CD4-positive, alpha-beta T cell treated with Interleukin-2 at 100 ng/mL for 4 hours (primary cell): ENCODE measurements at regions not wholly inside any gene's neighbourhood (a gene's known extent, or its start where the extent isn't known, plus 50 kb on each side); places are given as distances from the start of the nearest gene placed in this dataset.

Experiments used
- DNase-seq: peaks from one replicate; pipeline ENCODE4 v3.0.0-alpha.2; 2020; ENCODE audit warnings: low spot score

DNA sequence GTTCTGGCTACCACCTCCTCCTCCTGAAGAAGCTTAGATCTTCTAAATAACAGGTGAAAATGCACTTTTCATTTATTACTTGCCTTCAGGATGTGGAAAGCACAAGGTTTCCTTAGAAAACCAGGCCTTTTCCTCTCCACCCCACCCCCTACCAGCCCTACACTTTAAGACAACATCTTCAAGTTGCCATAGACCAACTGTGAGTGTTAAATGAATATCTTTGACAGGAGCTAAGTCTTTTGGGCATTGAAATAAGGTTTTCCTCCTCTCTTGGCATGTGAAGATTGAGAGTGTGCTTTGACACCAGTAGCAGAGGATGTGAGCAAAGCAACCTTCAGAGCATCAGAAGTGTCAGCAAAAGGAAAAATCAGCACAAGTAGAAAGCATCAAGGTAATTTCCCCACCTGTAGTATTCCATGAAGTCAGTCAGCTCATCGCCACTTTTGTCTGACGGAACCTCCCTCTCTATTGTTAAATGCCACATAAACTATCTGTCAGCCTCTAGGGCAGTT is 532.3 kb upstream of the MMS22L start:
- DNase-seq = no peak

GRCh38 chr6:97816526-97816925 is 533.5 kb upstream of the MMS22L start:
- DNase-seq = no peak

DNA sequence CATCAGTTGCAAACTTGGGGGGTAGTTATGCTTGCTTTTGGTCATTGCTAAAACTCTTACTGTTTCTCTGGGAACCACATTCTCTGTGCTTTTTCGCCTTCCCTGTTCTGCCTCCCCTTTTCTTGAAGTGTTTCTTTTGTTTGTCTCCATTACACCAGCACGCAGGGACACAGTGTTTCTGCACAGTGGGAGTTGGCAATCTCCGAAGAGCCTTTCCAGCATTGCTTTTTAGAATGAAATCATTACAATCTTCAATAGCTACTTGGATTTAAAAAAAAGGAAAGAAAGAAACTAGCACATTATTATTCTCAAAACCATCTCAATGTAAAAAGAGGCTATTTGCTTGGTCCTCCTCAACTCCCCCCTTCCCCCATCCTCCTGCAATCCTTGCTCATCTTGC is 536.7 kb upstream of the MMS22L start:
- no peak for DNase-seq

DNA sequence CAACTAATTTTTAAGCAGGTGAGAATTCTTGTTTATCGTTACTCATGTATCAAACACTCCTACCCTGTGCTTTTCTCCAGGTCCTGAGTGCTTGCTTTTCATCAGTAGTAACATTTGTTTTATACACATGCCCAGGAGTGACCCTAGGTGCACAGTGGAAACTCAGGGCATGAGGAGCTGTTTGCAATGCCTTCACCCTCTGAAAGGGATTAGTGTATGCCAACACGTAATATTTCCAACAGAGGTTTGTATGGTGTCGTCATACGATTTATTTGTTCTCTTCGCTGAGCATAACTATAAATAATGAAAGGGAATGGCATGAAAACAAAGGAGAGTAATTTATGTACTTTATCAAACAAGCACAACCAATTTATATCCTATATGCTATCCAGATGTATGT is 537.4 kb upstream of the MMS22L start:
- no peak for DNase-seq

DNA sequence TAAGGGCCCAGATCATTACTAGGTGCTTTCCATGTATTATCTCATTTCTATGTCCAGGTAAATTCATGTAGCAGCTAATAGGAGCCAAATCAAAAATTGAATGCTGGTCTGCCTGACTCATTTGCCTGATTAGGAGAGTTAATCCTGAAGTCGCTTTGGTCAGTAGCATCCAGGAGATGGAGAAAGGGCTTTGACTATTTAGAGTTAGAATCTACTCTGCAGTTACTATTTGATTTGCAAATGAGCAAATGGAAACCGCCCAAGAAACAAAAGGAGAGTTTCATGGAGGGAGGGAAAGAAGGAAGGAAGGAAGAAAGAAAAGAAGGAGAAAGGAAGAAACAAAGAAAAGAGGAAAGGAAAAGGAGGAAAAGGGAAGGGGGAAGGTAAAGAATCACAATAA is 539.6 kb upstream of the MMS22L start:
- no peak for DNase-seq

GRCh38 chr6:97841763-97842162 is 558.7 kb upstream of the MMS22L start:
- no peak for DNase-seq

DNA sequence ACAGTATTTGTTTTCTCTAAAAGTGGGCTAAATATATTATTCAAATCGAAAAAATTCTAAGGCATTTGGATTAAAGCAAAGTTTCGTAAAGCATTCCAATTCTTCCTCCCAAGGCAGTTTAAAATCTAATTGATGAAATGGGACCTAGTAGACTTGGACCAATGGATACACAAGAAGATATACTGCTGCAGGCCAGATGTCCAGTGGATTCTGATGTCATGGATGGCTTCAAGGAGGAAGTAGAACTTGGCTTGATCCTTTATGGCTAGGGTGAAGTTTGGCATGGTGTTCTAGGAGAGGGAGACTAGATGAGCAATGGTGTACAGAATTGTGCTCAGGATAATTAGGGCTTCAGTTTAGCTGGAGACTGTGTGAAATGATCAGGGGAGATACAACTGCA is 559.5 kb upstream of the MMS22L start:
- DNase-seq = no peak

GRCh38 chr6:97849390-97849789 is 566.4 kb upstream of the MMS22L start:
- no peak for DNase-seq

GRCh38 chr6:97850458-97851212 is 567.6 kb upstream of the MMS22L start:
- DNase-seq = no peak

GRCh38 chr6:97863697-97864096 is 580.7 kb upstream of the MMS22L start:
- no peak for DNase-seq

GRCh38 chr6:97864366-97864765 is 581.4 kb upstream of the MMS22L start:
- DNase-seq = no peak

DNA sequence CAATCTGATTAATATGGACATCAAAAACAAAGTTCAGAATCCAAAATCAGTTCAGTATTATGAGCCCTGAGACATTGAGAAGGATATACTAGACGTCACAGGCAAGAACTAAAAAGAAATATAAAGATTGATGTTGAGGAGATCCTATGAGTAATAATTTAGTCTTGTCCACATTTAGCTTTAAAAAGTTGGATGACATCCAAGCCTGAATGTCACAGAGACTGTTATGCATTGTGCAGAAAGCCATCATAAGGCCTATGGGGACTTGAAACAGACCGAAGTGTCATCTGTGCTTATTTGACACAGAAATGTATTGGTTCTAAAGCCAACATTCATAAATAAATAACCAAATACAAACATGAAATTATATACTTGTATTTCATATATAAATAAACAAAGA is 581.8 kb upstream of the MMS22L start:
- no peak for DNase-seq

DNA sequence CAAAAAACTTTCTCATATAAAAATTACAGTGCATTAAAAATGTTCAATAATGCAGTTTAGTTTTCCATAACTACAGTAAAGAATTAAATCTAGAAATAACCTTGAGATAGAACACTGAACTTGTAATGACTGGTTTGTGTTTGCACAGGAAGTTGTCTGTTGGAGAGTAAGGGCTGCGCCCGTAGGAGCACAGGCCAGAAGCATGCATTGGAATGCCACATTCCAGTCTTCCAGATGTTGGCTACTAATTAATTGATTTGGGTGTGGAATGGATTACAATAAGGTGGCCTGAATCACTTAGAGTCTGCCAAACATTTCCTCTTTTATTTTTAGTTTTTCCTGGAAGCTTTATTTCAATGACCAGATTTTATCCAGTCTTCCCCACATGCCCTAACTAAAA is 582.6 kb upstream of the MMS22L start:
- no peak for DNase-seq

- no peak for DNase-seq
Measured at GRCh38 chr6:97866616-97867015, 583.6 kb upstream of the MMS22L start.

DNA sequence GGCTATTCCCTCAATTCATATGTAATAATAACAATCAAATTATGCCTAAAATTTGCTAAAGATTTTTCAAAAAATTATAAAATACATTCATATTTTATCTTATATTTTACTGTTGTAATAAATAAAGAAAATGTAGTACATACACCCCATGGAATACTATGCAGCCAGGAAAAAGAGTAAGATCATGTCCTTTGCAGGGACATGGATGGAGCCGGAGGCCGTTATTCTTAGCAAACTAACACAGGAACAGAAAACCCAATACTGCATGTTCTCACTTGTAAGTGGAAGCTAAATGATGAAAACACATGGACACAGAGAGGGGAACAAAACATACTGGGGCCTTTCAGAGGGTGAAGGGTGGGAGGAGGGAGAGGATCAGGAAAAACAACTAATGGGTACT is 584.2 kb upstream of the MMS22L start:
- DNase-seq = no peak

GRCh38 chr6:97870273-97870672 is 587.3 kb upstream of the MMS22L start:
- DNase-seq = no peak

DNA sequence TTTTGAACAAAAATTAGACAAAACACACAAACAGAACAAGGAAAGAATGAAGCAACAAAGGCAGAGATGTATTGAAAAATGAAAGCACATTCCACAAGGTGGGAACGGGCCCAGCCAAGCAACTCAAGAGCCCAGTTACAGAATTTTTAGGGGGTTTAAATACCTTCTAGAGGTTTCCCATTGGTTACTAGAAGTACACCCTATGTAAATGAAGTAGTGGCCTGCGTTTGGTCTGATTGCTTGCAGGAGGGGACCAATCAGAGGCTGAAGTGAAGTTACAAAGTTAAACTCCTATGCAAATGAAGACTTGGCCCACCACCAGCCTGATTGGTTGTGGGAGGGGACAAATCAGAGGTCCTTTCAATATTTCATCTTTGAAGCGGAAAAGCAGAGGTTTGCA is 593.7 kb upstream of the MMS22L start:
- DNase-seq = no peak

GRCh38 chr6:97882755-97883154 is 599.7 kb upstream of the MMS22L start:
- no peak for DNase-seq

DNA sequence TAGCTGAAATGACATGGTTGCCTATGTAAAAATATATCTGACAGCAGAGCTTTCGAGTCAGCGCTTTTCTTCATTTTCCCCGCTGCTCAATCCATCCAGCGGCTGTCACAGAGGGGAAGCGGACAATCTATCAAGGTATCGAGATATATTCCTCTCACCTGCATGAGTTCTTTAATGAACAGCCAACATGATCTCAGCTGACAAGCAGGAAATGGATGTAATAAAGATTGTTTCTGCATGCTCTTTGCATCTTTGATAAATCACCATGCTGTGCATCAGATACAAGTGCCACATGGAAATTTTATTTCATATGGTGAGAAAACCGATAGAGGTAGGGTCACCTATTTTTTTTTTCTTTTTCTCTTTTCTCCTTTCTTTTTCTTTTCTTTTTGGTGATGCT is 602.3 kb upstream of the MMS22L start:
- no peak for DNase-seq

GRCh38 chr6:97885828-97886227 is 602.8 kb upstream of the MMS22L start:
- no peak for DNase-seq

GRCh38 chr6:97901531-97901930 is 618.5 kb upstream of the MMS22L start:
- no peak for DNase-seq

DNA sequence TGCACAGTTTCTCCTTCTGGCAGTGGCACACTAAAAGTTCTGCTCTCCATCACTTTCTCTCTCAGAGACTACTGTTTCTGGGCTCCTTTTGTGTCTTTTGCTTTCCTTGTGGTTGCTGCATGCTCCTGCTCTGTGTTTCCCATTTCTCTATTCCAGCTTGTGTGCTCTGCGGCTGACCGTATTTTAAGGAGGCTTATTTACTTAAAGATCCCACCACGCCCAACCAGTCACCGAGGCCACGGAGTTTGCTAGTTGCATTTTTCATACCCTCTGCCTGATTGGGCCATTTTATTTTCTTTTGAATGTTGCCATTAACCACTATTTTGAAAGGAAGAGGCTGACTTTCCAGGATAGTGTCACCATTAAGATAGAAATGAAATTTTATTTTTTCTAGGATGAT is 626.4 kb upstream of the MMS22L start:
- DNase-seq = no peak

- DNase-seq = no peak
Measured at GRCh38 chr6:97913721-97914120, 630.7 kb upstream of the MMS22L start.

DNA sequence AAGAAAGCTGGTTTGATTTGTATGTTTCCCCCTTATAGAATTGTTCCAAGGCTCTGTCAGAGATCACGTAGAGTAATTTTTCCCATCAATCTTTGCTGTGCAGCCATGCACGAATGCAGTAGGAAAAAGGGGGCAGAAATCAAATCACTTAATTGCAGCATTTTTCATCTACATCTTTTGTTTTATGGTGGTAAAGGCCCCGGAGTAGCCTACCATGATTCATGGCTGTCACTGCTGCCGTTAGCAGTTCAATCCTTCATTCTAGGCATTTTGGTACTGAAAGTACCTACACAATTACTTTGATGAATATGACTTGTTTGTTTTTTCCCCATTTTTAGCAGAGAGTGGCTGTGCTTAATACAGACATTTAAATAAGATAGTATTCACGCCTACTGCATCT is 631.9 kb upstream of the MMS22L start:
- DNase-seq = no peak
